BLaER1 (cell line): ENCODE measurements at regions not wholly inside any gene's neighbourhood (a gene's known extent, or its start where the extent isn't known, plus 50 kb on each side); places are given as distances from the start of the nearest gene placed in this dataset.
A peak's percentile ranks its signal among the peaks of the same experiment; 100 is the strongest.

Experiments used
- H3K27ac ChIP-seq: shearing (Covaris generic); formaldehyde crosslinking; 2 replicates; pipeline ENCODE4 v1.8.1; 2022
- H3K27me3 ChIP-seq: shearing (Covaris generic); formaldehyde crosslinking; 2 replicates; pipeline ENCODE4 v1.8.1; 2022
- H3K36me3 ChIP-seq: shearing (Covaris generic); formaldehyde crosslinking; 2 replicates; pipeline ENCODE4 v1.8.1; 2022
- H3K4me1 ChIP-seq: shearing (Covaris generic); formaldehyde crosslinking; 2 replicates; pipeline ENCODE4 v1.8.1; 2022
- H3K4me2 ChIP-seq: shearing (Covaris generic); formaldehyde crosslinking; 2 replicates; pipeline ENCODE4 v1.8.1; 2022
- H3K4me3 ChIP-seq: shearing (Covaris generic); formaldehyde crosslinking; 2 replicates; pipeline ENCODE4 v1.8.1; 2022
- H3K9ac ChIP-seq: shearing (Covaris generic); formaldehyde crosslinking; 2 replicates; pipeline ENCODE4 v1.8.1; 2022
- H3K9me3 ChIP-seq: shearing (Covaris generic); formaldehyde crosslinking; 2 replicates; pipeline ENCODE4 v1.8.1; 2022
- H4K20me1 ChIP-seq: shearing (Covaris generic); formaldehyde crosslinking; 2 replicates; pipeline ENCODE4 v1.8.1; 2022
- Cebpa-rat ChIP-seq: shearing (Covaris generic); IDR thresholded peaks from 2 replicates; pipeline ENCODE4 v1.8.1; 2022

GRCh38 chr2:204255526-204255925, 289.7 kb upstream of the PARD3B start:
- no peaks in the 10 kb centered on the region for H4K20me1 ChIP-seq
- H3K4me1 ChIP-seq: peaks cover 35% of the 10 kb centered on the region
- no peak overlapping the region for H3K9ac ChIP-seq
- no peaks in the 10 kb centered on the region for H3K36me3 ChIP-seq
- H3K9me3 ChIP-seq: no peaks in the 10 kb centered on the region
- no peak overlapping the region for H3K4me3 ChIP-seq
- H3K27ac ChIP-seq: no peak overlapping the region
- H3K27me3 ChIP-seq: no peaks in the 10 kb centered on the region
- TF ChIP-seq Cebpa-rat: no peak
- H3K4me2 ChIP-seq: peak overlapping the region; percentile 53

- Histone ChIP-seq H3K36me3 (no peaks in the 10 kb centered on the region), H3K4me2 (no peak overlapping the region), H4K20me1 (no peaks in the 10 kb centered on the region), H3K9ac (no peak overlapping the region), H3K9me3 (no peaks in the 10 kb centered on the region), H3K27me3 (no peaks in the 10 kb centered on the region), H3K27ac (no peak overlapping the region), H3K4me1 (peaks cover 26% of the 10 kb centered on the region), H3K4me3 (no peak overlapping the region)
- no peak for TF ChIP-seq Cebpa-rat
Observed at GRCh38 chr2:204257781-204258180, 287.5 kb upstream of the PARD3B start.

GRCh38 chr2:204258890-204259289, 286.4 kb upstream of the PARD3B start:
- no peaks in the 10 kb centered on the region for H3K27me3 ChIP-seq
- no peak overlapping the region for H3K9ac ChIP-seq
- H3K27ac ChIP-seq: no peak overlapping the region
- H4K20me1 ChIP-seq: no peaks in the 10 kb centered on the region
- no peaks in the 10 kb centered on the region for H3K9me3 ChIP-seq
- no peaks in the 10 kb centered on the region for H3K36me3 ChIP-seq
- no peak for TF ChIP-seq Cebpa-rat
- peaks cover 26% of the 10 kb centered on the region for H3K4me1 ChIP-seq
- H3K4me2 ChIP-seq: no peak overlapping the region
- no peak overlapping the region for H3K4me3 ChIP-seq

GRCh38 chr2:204260162-204260877, 285.0 kb upstream of the PARD3B start:
- no peaks in the 10 kb centered on the region for H3K27me3 ChIP-seq
- peaks cover 34% of the 10 kb centered on the region for H3K4me1 ChIP-seq
- H3K9me3 ChIP-seq: no peaks in the 10 kb centered on the region
- no peak for TF ChIP-seq Cebpa-rat
- no peak overlapping the region for H3K9ac ChIP-seq
- H4K20me1 ChIP-seq: no peaks in the 10 kb centered on the region
- H3K4me2 ChIP-seq: no peak overlapping the region
- no peaks in the 10 kb centered on the region for H3K36me3 ChIP-seq
- no peak overlapping the region for H3K27ac ChIP-seq
- H3K4me3 ChIP-seq: no peak overlapping the region

- H3K9me3 ChIP-seq: no peaks in the 10 kb centered on the region
- H3K4me1 ChIP-seq: peaks cover 28% of the 10 kb centered on the region
- no peak overlapping the region for H3K9ac ChIP-seq
- H4K20me1 ChIP-seq: no peaks in the 10 kb centered on the region
- H3K4me3 ChIP-seq: no peak overlapping the region
- no peak for TF ChIP-seq Cebpa-rat
- no peaks in the 10 kb centered on the region for H3K36me3 ChIP-seq
- H3K27me3 ChIP-seq: no peaks in the 10 kb centered on the region
- no peak overlapping the region for H3K4me2 ChIP-seq
- no peak overlapping the region for H3K27ac ChIP-seq
Observed at GRCh38 chr2:204260901-204261300, 284.4 kb upstream of the PARD3B start.

GRCh38 chr2:204261846-204262245, 283.4 kb upstream of the PARD3B start:
- Histone ChIP-seq H3K9ac (no peak overlapping the region), H3K4me1 (peaks cover 19% of the 10 kb centered on the region), H3K4me3 (no peak overlapping the region), H3K27me3 (no peaks in the 10 kb centered on the region), H3K27ac (no peak overlapping the region), H3K36me3 (no peaks in the 10 kb centered on the region), H4K20me1 (no peaks in the 10 kb centered on the region), H3K4me2 (no peak overlapping the region), H3K9me3 (no peaks in the 10 kb centered on the region)
- TF ChIP-seq Cebpa-rat: no peak

GRCh38 chr2:204264085-204264553, 281.2 kb upstream of the PARD3B start:
- no peak for TF ChIP-seq Cebpa-rat
- Histone ChIP-seq H3K36me3 (no peaks in the 10 kb centered on the region), H3K9me3 (no peaks in the 10 kb centered on the region), H3K4me2 (peak overlapping the region; percentile 49), H3K4me1 (peaks cover 12% of the 10 kb centered on the region), H3K27me3 (no peaks in the 10 kb centered on the region), H3K9ac (no peak overlapping the region), H3K27ac (no peak overlapping the region), H4K20me1 (no peaks in the 10 kb centered on the region), H3K4me3 (no peak overlapping the region)

- H3K9me3 ChIP-seq: no peaks in the 10 kb centered on the region
- H3K9ac ChIP-seq: no peak overlapping the region
- H3K4me3 ChIP-seq: no peak overlapping the region
- no peak for TF ChIP-seq Cebpa-rat
- no peaks in the 10 kb centered on the region for H4K20me1 ChIP-seq
- peaks cover 12% of the 10 kb centered on the region for H3K4me1 ChIP-seq
- H3K27ac ChIP-seq: no peak overlapping the region
- H3K4me2 ChIP-seq: peak overlapping the region; percentile 49
- H3K36me3 ChIP-seq: no peaks in the 10 kb centered on the region
- no peaks in the 10 kb centered on the region for H3K27me3 ChIP-seq
Observed at GRCh38 chr2:204264621-204265140, 280.6 kb upstream of the PARD3B start.

- Histone ChIP-seq H3K27ac (no peak overlapping the region), H3K4me3 (no peak overlapping the region), H3K36me3 (no peaks in the 10 kb centered on the region), H3K27me3 (no peaks in the 10 kb centered on the region), H3K9ac (no peak overlapping the region), H4K20me1 (no peaks in the 10 kb centered on the region), H3K4me2 (no peak overlapping the region), H3K9me3 (0 out of 2 replicates have a peak, but pooled peaks cover 5% of the 10 kb centered on the region), H3K4me1 (peaks cover 12% of the 10 kb centered on the region)
- TF ChIP-seq Cebpa-rat: no peak
Observed at GRCh38 chr2:204265681-204266181, 279.5 kb upstream of the PARD3B start.

- Histone ChIP-seq H3K36me3 (no peaks in the 10 kb centered on the region), H3K27ac (no peak overlapping the region), H3K4me1 (peaks cover 17% of the 10 kb centered on the region), H4K20me1 (no peaks in the 10 kb centered on the region), H3K4me3 (no peak overlapping the region), H3K27me3 (no peaks in the 10 kb centered on the region), H3K9me3 (peaks cover 8% of the 10 kb centered on the region; the same call in 1 of the 2 replicates), H3K4me2 (no peak overlapping the region), H3K9ac (no peak overlapping the region)
- TF ChIP-seq Cebpa-rat: no peak
Observed at GRCh38 chr2:204268458-204268857, 276.8 kb upstream of the PARD3B start.
